Right lobe of liver (tissue), 4 donors: ENCODE measurements at regions not wholly inside any gene's neighbourhood (a gene's known extent, or its start where the extent isn't known, plus 50 kb on each side); places are given as distances from the start of the nearest gene placed in this dataset.

Experiments used
- POLR2A ChIP-seq: fragments of 450-650 bp; IDR thresholded peaks from one replicate; pipeline ENCODE4 v1.6.1; 2017; ENCODE audit warnings: antibody characterized with exemption, mild to moderate bottlenecking
- TF ChIP-seq, protein P1 (sequence below), 4 donors: fragments of 200-600 bp in 3 of 4; fragments of 450-650 bp in 1 of 4; IDR thresholded peaks; one replicate each; pipeline versions ENCODE4 v1.5.1 to v1.8.0; 2016 to 2022; ENCODE audit warnings: antibody characterized with exemption in 4 of 4, mild to moderate bottlenecking in 2 of 4
- donor health status: DM: no; HTN: no; CAD: no.
- donor health status: DM: no; HTN: no; CAD: no.
- donor health status: DM: no; HTN: yes; CAD: no.

- TF ChIP-seq, protein P1, sequence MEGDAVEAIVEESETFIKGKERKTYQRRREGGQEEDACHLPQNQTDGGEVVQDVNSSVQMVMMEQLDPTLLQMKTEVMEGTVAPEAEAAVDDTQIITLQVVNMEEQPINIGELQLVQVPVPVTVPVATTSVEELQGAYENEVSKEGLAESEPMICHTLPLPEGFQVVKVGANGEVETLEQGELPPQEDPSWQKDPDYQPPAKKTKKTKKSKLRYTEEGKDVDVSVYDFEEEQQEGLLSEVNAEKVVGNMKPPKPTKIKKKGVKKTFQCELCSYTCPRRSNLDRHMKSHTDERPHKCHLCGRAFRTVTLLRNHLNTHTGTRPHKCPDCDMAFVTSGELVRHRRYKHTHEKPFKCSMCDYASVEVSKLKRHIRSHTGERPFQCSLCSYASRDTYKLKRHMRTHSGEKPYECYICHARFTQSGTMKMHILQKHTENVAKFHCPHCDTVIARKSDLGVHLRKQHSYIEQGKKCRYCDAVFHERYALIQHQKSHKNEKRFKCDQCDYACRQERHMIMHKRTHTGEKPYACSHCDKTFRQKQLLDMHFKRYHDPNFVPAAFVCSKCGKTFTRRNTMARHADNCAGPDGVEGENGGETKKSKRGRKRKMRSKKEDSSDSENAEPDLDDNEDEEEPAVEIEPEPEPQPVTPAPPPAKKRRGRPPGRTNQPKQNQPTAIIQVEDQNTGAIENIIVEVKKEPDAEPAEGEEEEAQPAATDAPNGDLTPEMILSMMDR (IDR thresholded peaks at IDR 0.05) = no peak
- TF ChIP-seq POLR2A = no peak
Measured at GRCh38 chr14:38127356-38127755, 80.3 kb upstream of the SSTR1 start.
